Stimulated activated CD4-positive, alpha-beta T cell treated with anti-CD3 and anti-CD28 coated beads, Interleukin-12 subunit alpha, Interleukin-12 subunit beta, amount 100 ng/mL, for 24 hours (primary cell): ENCODE measurements at regions not wholly inside any gene's neighbourhood (a gene's known extent, or its start where the extent isn't known, plus 50 kb on each side); places are given as distances from the start of the nearest gene placed in this dataset.
"Not testable (repeated sequence)": the region's sequence is repeated elsewhere in the genome, so short reads cannot be mapped to it uniquely, and the experiment has no call there.

Source experiments
- DNase-seq, 2 experiments: peaks; one replicate each; pipeline ENCODE4 v3.0.0-alpha.2; 2020; ENCODE audit warnings: low read depth in 2 of 2

- DNase-seq, result no peak
Observed at GRCh38 chr21:20373031-20373430, 625.2 kb upstream of the NCAM2 start.

DNA sequence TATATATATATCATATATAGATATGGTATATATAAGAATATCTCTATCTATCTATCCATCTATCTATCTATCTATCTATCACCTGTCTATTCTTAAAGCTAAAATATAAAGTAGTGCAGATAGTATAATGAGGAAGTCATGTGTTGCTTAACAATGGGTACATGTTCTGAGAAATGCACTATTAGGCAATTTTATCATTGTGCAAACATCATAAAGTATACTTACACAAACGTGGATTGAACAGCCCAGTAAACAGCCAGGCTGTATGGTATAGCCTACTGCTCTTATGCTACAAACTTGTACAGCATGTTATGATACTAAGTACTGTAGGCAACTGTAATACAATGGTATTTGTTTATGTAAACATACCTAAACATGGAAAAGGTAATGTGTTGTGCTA, 621.0 kb upstream of the NCAM2 start:
- no peak for DNase-seq

- no peak for DNase-seq
Observed at GRCh38 chr21:20388400-20388799, 609.8 kb upstream of the NCAM2 start.

DNA sequence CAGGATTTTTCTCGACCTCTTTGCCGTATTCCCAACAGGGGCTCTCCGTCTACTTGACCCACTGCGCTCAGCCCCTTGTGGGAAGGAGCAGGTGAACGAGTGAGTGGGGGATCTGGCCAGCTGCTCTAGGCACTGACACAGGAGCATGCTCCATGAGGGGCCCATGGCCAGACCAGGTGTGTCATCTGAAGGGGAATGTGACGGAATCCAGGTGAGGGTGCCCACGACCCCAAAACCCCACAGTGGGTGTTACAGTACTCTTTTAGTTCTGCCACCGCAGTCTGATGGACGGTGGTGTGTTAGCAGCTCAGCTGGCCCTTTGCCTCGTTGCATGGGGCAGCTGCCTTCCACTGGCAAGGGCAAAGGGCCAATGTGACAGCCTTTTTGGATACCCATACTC, 601.4 kb upstream of the NCAM2 start:
- no peak for DNase-seq

DNA sequence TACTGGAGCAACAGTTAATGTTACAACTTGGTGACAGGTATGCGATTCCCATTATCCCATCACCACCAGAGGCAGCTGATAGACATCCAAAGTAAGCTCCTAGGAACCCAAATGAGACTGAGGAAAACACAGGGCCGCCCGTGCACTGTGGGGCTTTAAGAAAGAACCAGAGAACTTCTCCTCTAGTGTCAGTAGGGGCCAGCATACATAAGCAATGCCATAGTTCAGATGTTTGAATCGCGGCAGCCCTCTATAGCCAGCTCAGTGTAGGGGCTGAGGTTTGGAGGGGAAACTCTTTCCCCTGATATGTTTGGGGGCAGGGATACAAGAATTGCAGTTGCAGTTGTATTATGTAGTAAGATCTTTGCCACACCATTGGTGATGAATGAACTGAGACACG, 593.3 kb upstream of the NCAM2 start:
- no peak for DNase-seq

GRCh38 chr21:20418353-20418752, 579.9 kb upstream of the NCAM2 start:
- no peak for DNase-seq

DNA sequence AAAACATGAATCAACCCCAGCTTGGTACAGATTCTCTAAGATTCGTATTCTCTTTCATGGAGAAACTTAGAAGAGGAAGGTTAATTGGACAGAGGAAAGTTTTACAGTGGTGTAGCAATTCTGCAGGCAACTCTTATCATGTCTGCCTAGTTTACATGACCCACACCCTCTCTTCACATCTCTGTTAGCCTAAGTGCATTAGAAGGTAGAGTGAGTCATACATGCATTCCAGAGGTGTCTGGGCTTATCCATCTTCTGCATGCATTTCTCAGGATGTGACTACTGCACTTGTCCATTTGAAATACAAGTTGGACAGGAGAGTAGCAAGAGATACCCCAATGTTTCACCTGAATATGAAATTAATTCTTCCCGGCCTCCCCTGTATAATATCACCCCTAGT, 578.4 kb upstream of the NCAM2 start:
- no peak for DNase-seq

DNA sequence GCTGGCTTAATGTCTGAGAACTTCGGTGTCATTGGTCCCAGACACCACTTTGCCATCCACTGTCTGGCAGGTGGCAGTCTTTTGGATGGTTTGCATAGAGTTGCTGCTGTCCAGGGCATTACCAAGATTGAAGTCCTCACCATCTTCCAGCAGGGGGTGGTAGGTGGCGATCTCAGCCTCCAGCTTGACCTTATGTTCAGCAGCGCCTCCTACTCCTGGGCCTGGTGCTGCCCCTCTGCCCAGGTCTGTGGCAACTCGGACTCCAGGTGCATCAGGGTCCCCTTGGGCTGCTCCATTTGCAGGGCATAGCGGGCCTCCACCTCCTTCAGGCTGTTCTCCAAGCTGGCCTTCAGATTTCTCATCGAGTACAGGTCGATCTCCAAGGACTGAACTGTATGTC, 573.3 kb upstream of the NCAM2 start:
- no peak for DNase-seq

- no peak for DNase-seq
Observed at GRCh38 chr21:20425856-20426255, 572.4 kb upstream of the NCAM2 start.

GRCh38 chr21:20440338-20440737, 557.9 kb upstream of the NCAM2 start:
- no peak for DNase-seq

DNA sequence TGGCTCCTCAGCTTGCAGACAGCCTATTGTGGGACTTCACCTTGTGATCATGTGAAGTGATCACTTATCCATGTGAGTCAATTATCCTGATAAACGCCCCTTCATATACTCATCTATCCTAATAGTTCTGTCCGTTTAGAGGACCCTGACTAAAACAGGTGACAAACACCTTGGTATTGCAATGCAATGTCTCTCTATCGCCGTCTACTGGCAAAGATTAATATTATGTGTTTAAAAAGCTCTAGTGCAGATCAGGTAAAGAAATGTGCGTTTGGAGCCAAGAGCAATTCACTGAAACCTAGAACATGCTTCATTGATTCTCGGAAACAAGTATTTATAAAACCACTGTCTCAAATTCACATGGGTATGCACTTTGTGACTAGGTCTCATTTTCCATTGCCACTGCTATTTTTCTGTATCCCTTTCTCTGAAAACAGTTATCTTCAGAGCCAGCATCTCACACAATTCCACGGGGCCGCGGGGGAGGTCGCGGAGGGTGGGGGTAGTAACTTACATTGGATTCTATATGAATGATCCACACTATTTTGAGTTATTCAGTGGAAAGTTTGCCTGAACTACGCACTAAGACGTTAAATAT, 554.6 kb upstream of the NCAM2 start:
- DNase-seq, result no peak

- no peak for DNase-seq
Observed at GRCh38 chr21:20445971-20446370, 552.2 kb upstream of the NCAM2 start.

- DNase-seq, result no peak
Observed at GRCh38 chr21:20451046-20451445, 547.2 kb upstream of the NCAM2 start.

DNA sequence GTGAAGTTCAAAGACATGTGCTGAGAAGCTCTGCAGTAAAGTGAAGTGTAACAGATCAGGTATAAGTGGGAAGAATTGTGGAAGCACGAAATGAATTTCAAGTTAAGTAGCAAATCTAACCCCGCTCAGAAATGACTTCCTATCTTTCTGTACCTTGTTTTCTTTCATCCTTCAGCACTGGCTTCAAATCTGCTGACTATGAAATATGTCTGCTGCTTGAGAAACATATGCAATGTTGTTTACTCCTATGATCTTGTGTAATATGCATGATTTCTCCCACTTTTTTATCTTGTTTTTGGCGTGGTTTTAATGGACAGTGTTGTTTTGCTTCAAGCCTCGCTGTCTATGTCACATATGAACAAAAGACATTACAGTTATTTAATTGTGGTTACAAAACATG, 545.3 kb upstream of the NCAM2 start:
- no peak for DNase-seq

GRCh38 chr21:20459838-20460237, 538.4 kb upstream of the NCAM2 start:
- no peak for DNase-seq

- DNase-seq, result no peak
Observed at GRCh38 chr21:20463362-20463761, 534.8 kb upstream of the NCAM2 start.

- DNase-seq, result no peak
Observed at GRCh38 chr21:20469361-20469760, 528.8 kb upstream of the NCAM2 start.

GRCh38 chr21:20486303-20486702, 511.9 kb upstream of the NCAM2 start:
- no peak for DNase-seq

DNA sequence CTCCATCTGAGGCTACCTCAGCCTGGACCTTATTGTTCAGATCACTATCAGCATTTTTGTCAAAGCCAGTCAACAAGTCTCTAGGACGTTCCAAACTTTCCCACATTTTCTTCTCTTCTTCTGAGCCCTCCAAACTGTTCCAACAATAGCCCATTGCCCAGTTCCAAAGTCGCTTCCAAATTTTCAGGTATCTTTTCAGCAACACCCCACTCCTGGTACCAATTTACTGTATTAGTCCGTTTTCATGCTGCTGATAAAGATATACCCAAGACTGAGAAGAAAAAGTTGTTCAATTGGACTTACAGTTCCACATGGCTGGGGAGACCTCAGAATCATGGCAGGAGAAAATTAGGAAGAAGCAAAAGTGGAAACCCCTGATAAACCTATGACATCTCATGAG, 495.3 kb upstream of the NCAM2 start:
- not testable (repeated sequence) for DNase-seq

DNA sequence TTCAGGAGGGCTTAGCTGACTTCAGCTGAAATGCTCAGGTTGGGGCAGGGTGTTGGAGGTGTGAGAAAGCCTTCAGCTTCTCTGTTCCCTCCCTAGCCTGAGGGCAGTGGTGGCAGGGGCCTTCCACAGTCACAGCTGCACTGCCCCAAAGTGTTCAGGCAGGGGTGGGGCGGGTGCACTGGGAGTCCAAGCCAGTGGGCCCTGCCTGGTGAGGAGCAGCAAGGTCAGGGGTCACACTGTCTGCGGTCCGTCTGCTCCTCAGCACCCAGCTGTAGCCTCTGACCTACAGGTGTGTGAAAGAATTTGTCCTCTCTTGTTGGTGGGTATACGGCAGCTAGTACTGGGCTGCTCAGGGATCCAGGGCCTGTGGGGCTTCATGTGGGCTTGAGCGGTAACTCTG, 490.4 kb upstream of the NCAM2 start:
- DNase-seq, result no peak

DNA sequence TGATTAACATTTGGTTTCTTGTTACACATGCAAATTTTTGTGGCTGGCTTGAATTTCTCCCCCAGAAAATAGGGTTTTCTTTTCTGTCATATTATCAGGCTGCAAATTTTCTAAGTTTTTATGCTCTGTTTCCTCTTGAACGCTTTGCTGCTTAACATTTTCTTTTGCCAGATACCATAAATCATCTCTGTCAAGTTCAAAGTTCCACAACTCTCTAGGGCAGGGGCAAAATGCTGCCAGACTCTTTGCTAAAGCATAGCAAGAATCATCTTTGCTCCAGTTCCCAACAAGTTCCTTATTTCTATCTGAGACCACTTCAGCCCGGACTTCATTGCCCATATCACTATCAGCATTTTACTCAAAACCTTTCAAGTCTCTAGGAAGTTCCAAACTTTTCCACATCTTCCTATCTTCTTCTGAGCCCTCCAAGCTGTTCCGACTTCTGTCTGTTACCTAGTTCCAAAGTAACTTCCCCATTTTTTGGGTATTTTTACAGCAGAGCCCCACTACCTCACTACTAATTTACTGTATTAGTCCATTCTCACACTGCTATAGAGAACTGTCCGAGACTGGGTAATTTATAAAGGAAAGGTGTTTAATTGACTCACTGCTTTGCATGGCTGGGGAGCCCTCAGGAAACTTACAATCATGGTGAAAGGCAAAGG, 486.9 kb upstream of the NCAM2 start:
- DNase-seq, result no peak

GRCh38 chr21:20515446-20515845, 482.8 kb upstream of the NCAM2 start:
- DNase-seq, result no peak

GRCh38 chr21:20519076-20519475, 479.1 kb upstream of the NCAM2 start:
- no peak for DNase-seq

GRCh38 chr21:20522611-20523010, 475.6 kb upstream of the NCAM2 start:
- no peak for DNase-seq
